ENCODE measurements at regions not wholly inside any gene's neighbourhood (a gene's known extent, or its start where the extent isn't known, plus 50 kb on each side); places are given as distances from the start of the nearest gene placed in this dataset.
"Not testable (repeated sequence)": the region's sequence is repeated elsewhere in the genome, so short reads cannot be mapped to it uniquely, and the experiment has no call there.

GRCh38 chr9:18056993-18057369 lies 417.0 kb upstream of the ADAMTSL1 start:
- TF ChIP-seq ZFX (IDR thresholded peaks at IDR 0.05) (no peak), CTCF (conservative IDR thresholded peaks at IDR 0.05) (no peak)
- no peak overlapping the region for H3K27ac ChIP-seq

- no peak for TF ChIP-seq CTCF (conservative IDR thresholded peaks at IDR 0.05)
- no peak for TF ChIP-seq ZFX (IDR thresholded peaks at IDR 0.05)
- no peak overlapping the region for H3K27ac ChIP-seq
These were observed 415.1 kb upstream of the ADAMTSL1 start for GRCh38 chr9:18058564-18059442.

GRCh38 chr9:18059447-18059846 lies 414.5 kb upstream of the ADAMTSL1 start:
- no peak overlapping the region for H3K27ac ChIP-seq
- TF ChIP-seq CTCF (conservative IDR thresholded peaks at IDR 0.05) (no peak), ZFX (IDR thresholded peaks at IDR 0.05) (no peak)

GRCh38 chr9:18060269-18060934 lies 413.6 kb upstream of the ADAMTSL1 start:
- TF ChIP-seq CTCF (conservative IDR thresholded peaks at IDR 0.05) (peak; percentile 68), ZFX (IDR thresholded peaks at IDR 0.05) (no peak)

GRCh38 chr9:18061332-18061731 lies 412.6 kb upstream of the ADAMTSL1 start:
- no peak overlapping the region for H3K27ac ChIP-seq
- TF ChIP-seq ZFX (IDR thresholded peaks at IDR 0.05), result no peak
- no peak for TF ChIP-seq CTCF (conservative IDR thresholded peaks at IDR 0.05)

More at GRCh38 chr9:18060269-18060934, 413.6 kb upstream of the ADAMTSL1 start:
- no peak overlapping the region for H3K27ac ChIP-seq

GRCh38 chr9:18061856-18062255 lies 412.1 kb upstream of the ADAMTSL1 start:
- H3K27ac ChIP-seq, result no peak overlapping the region
- TF ChIP-seq CTCF (conservative IDR thresholded peaks at IDR 0.05) (no peak), ZFX (IDR thresholded peaks at IDR 0.05) (no peak)

- no peak overlapping the region for H3K27ac ChIP-seq
- TF ChIP-seq CTCF (conservative IDR thresholded peaks at IDR 0.05) (no peak), ZFX (IDR thresholded peaks at IDR 0.05) (no peak)
These were observed 410.0 kb upstream of the ADAMTSL1 start for GRCh38 chr9:18063856-18064390.

- not testable (repeated sequence) for H3K27ac ChIP-seq
These were observed 407.3 kb upstream of the ADAMTSL1 start for GRCh38 chr9:18066608-18067007.

Measured in C4-2B (cell line).